ENCODE measurements at regions not wholly inside any gene's neighbourhood (a gene's known extent, or its start where the extent isn't known, plus 50 kb on each side); places are given as distances from the start of the nearest gene placed in this dataset.

DNA sequence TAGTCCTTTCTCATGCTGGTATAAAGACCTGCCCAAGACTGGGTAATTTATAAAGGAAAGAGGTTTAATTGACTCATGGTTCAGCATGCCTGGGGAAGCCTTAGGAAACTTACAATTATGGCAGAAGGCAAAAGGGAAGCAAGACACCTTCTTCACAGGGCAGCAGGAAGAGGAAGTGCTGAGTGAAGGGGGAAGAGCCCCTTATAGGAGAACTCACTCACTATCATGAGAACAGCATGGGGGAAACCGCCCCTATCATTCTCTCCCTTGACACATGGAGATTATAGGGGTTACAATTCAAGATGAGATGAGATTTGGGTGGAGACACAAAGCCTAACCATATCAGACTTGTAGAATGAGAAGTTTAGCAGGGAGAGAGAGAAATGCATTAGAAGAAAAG, 373.3 kb upstream of the DIAPH2 start:
- H3K4me3 ChIP-seq (ENCODE audit: low read depth, low read length) = no peak overlapping the region
- DNase-seq (ENCODE audit: low read depth) = no peak
- TF ChIP-seq, protein P1, sequence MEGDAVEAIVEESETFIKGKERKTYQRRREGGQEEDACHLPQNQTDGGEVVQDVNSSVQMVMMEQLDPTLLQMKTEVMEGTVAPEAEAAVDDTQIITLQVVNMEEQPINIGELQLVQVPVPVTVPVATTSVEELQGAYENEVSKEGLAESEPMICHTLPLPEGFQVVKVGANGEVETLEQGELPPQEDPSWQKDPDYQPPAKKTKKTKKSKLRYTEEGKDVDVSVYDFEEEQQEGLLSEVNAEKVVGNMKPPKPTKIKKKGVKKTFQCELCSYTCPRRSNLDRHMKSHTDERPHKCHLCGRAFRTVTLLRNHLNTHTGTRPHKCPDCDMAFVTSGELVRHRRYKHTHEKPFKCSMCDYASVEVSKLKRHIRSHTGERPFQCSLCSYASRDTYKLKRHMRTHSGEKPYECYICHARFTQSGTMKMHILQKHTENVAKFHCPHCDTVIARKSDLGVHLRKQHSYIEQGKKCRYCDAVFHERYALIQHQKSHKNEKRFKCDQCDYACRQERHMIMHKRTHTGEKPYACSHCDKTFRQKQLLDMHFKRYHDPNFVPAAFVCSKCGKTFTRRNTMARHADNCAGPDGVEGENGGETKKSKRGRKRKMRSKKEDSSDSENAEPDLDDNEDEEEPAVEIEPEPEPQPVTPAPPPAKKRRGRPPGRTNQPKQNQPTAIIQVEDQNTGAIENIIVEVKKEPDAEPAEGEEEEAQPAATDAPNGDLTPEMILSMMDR (conservative IDR thresholded peaks at IDR 0.05; ENCODE audit: low read depth, low read length) = no peak

DNA sequence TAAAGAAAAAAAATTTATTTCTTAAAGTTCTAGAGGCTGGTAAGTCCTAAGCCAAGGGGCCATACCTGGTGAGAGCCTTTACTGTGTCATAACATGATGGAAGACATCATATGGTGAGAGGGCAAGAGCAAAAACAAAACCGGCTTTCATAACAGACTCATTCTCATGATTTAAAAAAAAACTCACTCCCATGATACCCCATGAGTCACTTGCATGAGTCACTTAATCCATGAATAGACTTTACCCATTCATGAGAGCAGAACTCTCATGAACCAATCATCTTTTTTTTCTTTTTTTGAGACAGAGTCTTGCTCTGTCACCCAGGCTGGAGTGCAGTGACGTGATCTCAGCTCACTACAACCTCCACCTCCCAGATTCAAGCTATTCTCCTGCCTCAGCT, 369.7 kb upstream of the DIAPH2 start:
- H3K4me3 ChIP-seq (ENCODE audit: low read depth, low read length) = no peak overlapping the region
- TF ChIP-seq, protein P1 (conservative IDR thresholded peaks at IDR 0.05; ENCODE audit: low read depth, low read length) = no peak
- DNase-seq (ENCODE audit: low read depth) = peak; percentile 6

GRCh38 chrX:96361844-96362243, 322.8 kb upstream of the DIAPH2 start:
- no peak for DNase-seq (ENCODE audit: low read depth)
- H3K4me3 ChIP-seq (ENCODE audit: low read depth, low read length) = no peak overlapping the region
- TF ChIP-seq, protein P1 (conservative IDR thresholded peaks at IDR 0.05; ENCODE audit: low read depth, low read length) = no peak

DNA sequence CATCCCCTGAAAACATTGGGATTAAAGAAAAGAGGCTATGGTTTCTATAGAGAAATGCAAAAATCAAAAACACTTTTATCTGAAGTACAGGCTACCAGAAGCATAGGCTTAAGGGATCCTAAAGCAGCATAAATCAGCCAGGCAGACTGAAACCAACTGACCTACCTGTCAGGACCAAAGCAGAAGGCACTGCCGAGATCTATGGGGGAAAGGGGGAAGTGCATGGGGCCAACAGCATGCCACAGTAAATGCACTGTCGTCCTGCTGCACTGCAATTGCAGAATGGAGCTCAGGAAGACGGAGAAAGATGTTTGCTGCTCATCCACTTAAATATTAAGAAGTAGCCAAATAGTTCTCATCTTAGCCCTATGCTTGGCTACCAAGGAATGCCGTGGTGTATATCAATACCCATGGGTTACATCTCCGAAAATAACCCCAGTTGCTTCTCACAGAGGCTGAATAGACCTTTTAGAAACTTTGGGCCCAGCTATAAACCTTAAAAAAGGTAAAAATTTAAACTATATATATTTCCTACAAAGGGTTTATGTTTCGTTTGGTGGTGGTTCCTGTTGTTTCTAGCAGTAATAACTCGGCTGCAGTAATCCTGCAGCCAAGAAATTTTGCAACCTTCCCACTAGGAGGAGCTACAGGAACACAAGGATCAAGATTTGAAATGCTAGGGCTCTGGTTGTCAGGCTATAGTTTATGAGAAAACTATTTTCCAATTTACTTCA, 312.2 kb upstream of the DIAPH2 start:
- TF ChIP-seq, protein P1 (conservative IDR thresholded peaks at IDR 0.05; ENCODE audit: low read depth, low read length) = peak; percentile 71
- DNase-seq (ENCODE audit: low read depth) = peak; percentile 12

DNA sequence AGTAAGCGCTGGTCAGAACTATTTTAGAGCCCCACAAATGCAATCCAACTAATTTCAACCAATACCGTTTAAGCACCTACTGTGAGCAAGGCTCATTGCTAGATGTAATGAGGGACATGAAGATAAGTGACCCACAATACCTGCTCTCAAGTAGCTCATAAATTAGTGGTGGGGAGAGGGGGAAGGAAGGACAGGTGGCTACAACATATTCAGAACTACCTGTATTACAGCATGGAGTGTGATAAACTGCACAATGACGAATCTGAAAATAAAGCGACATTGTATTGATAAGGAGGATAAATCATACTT, 311.6 kb upstream of the DIAPH2 start:
- DNase-seq (ENCODE audit: low read depth) = no peak
- H3K4me3 ChIP-seq (ENCODE audit: low read depth, low read length) = no peak overlapping the region
- TF ChIP-seq, protein P1 (conservative IDR thresholded peaks at IDR 0.05; ENCODE audit: low read depth, low read length) = no peak

More for the DNA sequence above, 312.2 kb upstream of the DIAPH2 start:
- peak overlapping the region; percentile 16 for H3K4me3 ChIP-seq (ENCODE audit: low read depth, low read length)

DNA sequence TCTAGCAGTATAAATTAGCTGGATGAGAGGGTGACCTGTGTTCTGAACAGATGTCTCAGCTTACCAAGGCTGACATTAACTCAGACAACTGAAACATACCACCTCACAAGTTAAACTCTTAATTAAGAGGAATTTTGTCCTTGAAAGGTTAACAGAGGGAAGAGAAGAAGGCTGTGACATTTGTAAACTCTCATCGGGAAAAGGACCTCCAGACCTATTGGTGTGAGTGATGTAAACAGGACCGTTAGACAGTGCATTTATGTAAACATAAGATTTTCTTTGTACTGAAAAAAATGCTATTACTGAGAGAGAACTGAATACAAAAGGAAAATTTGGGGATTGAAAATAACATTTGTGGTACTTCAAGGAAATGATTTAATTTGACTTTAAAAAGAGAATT, 308.4 kb upstream of the DIAPH2 start:
- DNase-seq (ENCODE audit: low read depth) = no peak
- TF ChIP-seq, protein P1 (conservative IDR thresholded peaks at IDR 0.05; ENCODE audit: low read depth, low read length) = no peak
- no peak overlapping the region for H3K4me3 ChIP-seq (ENCODE audit: low read depth, low read length)

GRCh38 chrX:96379951-96380350, 304.7 kb upstream of the DIAPH2 start:
- no peak overlapping the region for H3K4me3 ChIP-seq (ENCODE audit: low read depth, low read length)
- TF ChIP-seq, protein P1 (conservative IDR thresholded peaks at IDR 0.05; ENCODE audit: low read depth, low read length) = no peak
- DNase-seq (ENCODE audit: low read depth) = no peak
